ENCODE measurements at regions not wholly inside any gene's neighbourhood (a gene's known extent, or its start where the extent isn't known, plus 50 kb on each side); places are given as distances from the start of the nearest gene placed in this dataset.

DNA sequence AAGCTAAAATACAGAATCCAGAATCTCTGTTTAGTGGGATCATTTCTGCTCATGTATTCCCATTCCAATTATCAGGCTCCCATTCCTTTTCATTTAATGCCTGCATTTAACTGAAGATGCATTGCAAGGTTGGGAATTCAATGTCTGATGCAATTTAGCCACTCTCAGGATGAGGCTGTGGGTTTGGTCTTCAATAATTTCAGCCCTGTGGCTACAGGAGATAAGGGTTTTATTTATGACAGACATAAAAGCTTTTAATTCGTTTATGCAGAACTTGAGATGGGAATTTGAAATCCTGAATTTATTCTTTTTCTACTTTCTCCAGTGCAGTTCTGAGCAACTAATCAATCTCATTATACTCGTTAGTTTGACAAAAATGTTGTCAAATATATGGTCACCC is 1225.9 kb downstream of the PCDH18 start:
- TF ChIP-seq POLR2A (IDR thresholded peaks at IDR 0.05; ENCODE audit: low read length) (no peak), GATA1 (IDR thresholded peaks at IDR 0.05; ENCODE audit: low read depth, low read length) (no peak)

Measured in erythroblast (primary cell).